ENCODE measurements at regions not wholly inside any gene's neighbourhood (a gene's known extent, or its start where the extent isn't known, plus 50 kb on each side); places are given as distances from the start of the nearest gene placed in this dataset.

DNA sequence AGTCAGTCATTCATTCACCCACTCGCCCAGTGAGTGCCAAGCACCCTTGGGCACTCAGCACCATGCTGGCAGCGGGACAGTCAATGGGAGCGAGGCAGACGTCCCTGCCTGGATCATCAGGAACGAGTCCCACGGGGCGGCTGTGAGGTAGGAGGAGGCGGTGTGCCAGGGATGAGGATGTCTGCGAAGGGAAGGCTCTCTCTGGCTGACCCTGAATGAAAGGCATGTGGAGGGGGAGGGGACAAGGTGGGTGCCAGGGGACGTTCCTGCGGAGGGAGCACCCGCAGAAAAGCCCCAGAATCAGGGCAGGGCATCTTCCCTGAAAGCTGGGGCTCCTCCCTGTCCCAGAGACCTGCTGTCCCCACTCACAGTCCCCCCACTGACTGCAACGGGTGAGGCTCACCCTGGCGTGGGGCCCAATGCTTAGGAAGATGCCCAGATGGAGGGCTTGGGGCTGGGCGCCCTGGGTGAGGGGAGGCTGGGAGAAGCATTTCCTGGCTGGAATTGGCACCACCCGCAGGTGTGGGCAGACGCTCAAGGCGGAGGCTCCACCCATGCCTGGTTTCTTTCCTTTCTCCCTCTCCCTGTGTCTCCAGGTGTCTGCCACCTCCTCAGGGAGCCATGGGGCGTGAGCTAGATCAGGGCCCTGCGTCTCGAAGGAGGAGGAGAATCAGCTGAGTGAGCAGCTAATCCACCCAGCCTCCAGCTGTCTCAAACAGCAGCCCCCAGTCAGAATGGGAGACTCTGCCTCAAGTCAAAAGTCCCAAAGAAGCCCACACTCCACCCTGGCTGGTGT is 179.0 kb upstream of the PPP1R26 start:
- H3K36me3 ChIP-seq, result no peaks in the 10 kb centered on the region
- no peak for DNase-seq (ENCODE audit: low spot score in 2 of 2)
- peaks cover 0 to 45% of the 10 kb centered on the region in 2 donors for H3K27me3 ChIP-seq
- H3K4me3 ChIP-seq, result no peak overlapping the region
- H3K9me3 ChIP-seq, result no peaks in the 10 kb centered on the region
- WGBS, 2 donors, result 52 to 59% methylated on average over 21 of the region's 21 CpGs
- H3K4me1 ChIP-seq, result no peaks in the 10 kb centered on the region
- TF ChIP-seq POLR2A (IDR thresholded peaks at IDR 0.05), result no peak
- TF ChIP-seq, protein P1, sequence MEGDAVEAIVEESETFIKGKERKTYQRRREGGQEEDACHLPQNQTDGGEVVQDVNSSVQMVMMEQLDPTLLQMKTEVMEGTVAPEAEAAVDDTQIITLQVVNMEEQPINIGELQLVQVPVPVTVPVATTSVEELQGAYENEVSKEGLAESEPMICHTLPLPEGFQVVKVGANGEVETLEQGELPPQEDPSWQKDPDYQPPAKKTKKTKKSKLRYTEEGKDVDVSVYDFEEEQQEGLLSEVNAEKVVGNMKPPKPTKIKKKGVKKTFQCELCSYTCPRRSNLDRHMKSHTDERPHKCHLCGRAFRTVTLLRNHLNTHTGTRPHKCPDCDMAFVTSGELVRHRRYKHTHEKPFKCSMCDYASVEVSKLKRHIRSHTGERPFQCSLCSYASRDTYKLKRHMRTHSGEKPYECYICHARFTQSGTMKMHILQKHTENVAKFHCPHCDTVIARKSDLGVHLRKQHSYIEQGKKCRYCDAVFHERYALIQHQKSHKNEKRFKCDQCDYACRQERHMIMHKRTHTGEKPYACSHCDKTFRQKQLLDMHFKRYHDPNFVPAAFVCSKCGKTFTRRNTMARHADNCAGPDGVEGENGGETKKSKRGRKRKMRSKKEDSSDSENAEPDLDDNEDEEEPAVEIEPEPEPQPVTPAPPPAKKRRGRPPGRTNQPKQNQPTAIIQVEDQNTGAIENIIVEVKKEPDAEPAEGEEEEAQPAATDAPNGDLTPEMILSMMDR (IDR thresholded peaks at IDR 0.05), result no peak
- TF ChIP-seq EP300 (IDR thresholded peaks at IDR 0.05), result no peak
- no peak overlapping the region for H3K27ac ChIP-seq

DNA sequence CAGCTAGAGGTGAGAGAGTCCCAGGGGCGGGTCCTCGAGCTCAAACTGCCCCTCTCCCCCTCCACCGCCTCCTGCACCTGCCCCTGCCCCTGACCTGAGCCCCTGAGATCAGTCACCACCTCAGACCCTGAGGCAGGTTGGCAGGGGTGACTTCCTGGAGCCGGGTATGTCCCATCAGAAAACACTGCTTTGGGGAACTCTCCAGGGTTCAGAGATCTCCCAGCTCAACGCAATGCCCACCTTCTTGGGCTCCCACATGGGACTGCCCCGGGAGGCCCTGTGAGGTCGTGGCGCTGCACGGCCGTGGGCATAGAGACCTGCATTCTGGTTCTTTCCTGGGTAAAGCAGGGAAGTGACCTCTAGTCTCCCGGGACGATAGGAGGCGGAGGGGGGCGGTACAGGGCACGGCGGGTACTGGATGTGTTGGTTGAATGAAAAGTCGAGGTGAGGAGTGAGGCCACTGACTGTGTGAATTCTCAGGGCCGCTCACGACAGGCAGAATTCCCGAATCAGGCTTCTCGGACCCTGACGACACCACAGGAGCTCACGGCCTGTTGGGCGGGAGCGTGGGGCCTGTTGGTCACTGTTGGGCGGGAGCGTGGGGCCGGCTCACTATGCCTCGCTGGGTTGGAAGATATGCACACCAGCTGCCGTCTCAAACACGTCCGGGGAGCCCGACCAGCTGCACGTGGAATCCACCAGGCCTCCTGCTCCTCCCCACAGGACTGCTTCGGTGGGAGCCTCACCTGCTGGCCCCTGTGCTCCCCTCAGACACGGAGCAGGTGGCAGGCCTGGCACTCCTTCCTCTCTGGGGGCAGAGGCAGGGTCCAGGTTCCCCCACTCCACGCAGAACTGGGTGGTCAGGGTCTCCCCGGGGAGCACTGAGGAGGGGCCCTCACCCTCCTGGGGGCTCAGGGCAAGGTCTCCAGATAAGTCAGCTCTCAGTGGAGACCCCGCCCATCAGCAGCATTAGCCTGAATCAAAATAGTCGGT is 178.0 kb upstream of the PPP1R26 start:
- Histone ChIP-seq H3K27me3 (peaks cover 0 to 49% of the 10 kb centered on the region in 2 donors), H3K4me1 (no peaks in the 10 kb centered on the region), H3K9me3 (no peaks in the 10 kb centered on the region), H3K27ac (no peak overlapping the region), H3K36me3 (no peaks in the 10 kb centered on the region), H3K4me3 (no peak overlapping the region)
- TF ChIP-seq EP300 (IDR thresholded peaks at IDR 0.05) (no peak), POLR2A (IDR thresholded peaks at IDR 0.05) (no peak)
- TF ChIP-seq, protein P1 (IDR thresholded peaks at IDR 0.05), result no peak
- no peak for DNase-seq (ENCODE audit: low spot score in 2 of 2)
- WGBS, 2 donors, result 59 to 71% methylated on average over 29 to 37 of the region's 40 CpGs

DNA sequence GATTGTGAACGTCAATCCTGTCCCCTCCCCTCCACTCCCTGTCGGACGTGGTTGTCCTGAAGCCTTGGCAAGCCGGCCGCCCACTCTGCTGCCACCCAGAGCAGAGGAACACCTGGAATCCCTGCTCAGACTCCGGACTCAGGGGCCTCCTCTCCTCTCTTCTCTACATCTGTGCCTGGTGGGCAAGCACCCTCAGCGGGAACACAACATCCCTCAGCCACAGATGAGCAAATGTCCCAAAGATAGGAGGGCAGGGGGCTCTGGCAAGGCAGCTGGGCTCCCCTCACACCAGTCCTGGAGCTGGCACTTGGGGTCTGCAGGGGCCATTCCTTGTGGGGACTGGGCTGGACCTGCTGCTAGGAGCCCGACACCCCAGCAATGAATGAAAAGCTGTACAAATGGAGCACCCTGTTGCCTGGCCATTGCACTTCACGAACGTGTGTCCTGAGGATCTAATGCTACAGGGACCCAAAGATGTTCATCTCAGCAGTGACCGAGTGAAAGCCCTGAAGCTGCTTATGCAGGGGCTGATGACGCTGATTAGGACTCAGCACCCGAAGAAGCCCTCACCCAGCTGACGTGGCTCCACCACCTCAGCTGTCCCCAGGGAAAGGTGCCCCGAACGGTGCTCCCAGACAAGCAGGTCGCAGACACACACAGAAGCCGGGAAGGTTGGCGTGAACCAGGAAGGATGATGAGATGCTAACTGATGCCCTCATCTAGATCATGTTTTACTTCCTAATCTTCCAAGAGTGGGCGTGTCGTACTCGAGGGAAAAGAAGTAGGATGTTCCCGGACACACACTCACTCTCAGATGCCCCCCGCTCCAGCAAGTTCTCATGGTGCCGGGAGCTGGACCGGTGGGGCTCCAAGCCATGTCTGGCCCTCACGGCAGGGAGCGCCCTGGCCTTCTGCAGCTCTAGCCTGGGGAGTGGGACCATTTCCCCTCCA is 177.0 kb upstream of the PPP1R26 start:
- no peak for DNase-seq (ENCODE audit: low spot score in 2 of 2)
- Histone ChIP-seq H3K4me3 (no peak overlapping the region), H3K27ac (no peak overlapping the region), H3K4me1 (no peaks in the 10 kb centered on the region), H3K9me3 (no peaks in the 10 kb centered on the region), H3K27me3 (peaks cover 0 to 44% of the 10 kb centered on the region in 2 donors), H3K36me3 (no peaks in the 10 kb centered on the region)
- TF ChIP-seq EP300 (IDR thresholded peaks at IDR 0.05) (no peak), POLR2A (IDR thresholded peaks at IDR 0.05) (no peak)
- TF ChIP-seq, protein P1 (IDR thresholded peaks at IDR 0.05), result no peak
- WGBS, 2 donors, result 77 to 81% methylated on average over 22 to 28 of the region's 28 CpGs

DNA sequence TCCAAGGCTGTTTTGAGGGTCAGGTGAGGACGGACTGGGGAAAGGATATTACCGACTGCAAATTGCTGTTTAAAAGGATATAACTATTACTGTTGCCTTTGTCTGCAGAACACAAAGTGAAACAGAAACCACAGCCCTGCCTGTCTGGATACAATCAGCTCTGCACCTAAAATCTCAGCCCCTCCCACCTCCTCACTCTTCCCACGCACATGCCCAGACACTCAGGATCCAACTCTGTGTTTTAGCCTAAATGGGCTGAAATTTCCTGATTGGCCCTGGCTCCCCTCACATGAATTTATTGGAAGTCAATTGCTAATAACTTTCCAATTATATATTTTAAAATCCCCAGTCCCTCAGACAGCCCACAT is 176.3 kb upstream of the PPP1R26 start:
- no peak for DNase-seq (ENCODE audit: low spot score in 2 of 2)

More for the DNA sequence above, 176.3 kb upstream of the PPP1R26 start:
- no peak overlapping the region for H3K4me3 ChIP-seq
- peaks cover 0 to 44% of the 10 kb centered on the region in 2 donors for H3K27me3 ChIP-seq
- TF ChIP-seq, protein P1 (IDR thresholded peaks at IDR 0.05), result no peak
- no peak for TF ChIP-seq EP300 (IDR thresholded peaks at IDR 0.05)
- WGBS, 2 donors, result 13 to 23% methylated on average over 3 of the region's 3 CpGs
- H3K9me3 ChIP-seq, result no peaks in the 10 kb centered on the region
- H3K27ac ChIP-seq, result no peak overlapping the region
- no peaks in the 10 kb centered on the region for H3K36me3 ChIP-seq
- no peaks in the 10 kb centered on the region for H3K4me1 ChIP-seq
